Retinal pigment epithelial cell (primary cell): ENCODE measurements at regions not wholly inside any gene's neighbourhood (a gene's known extent, or its start where the extent isn't known, plus 50 kb on each side); places are given as distances from the start of the nearest gene placed in this dataset.
"Not testable (repeated sequence)": the region's sequence is repeated elsewhere in the genome, so short reads cannot be mapped to it uniquely, and the experiment has no call there.

Experiments used
- DNase-seq: peaks from one replicate; pipeline ENCODE4 v3.0.0-alpha.2; 2010; ENCODE audit warnings: low read depth
- H3K4me3 ChIP-seq: 2 replicates; pipeline ENCODE4 v1.5.1; 2011; ENCODE audit warnings: mild to moderate bottlenecking, low read length, control low read depth, moderate library complexity
- TF ChIP-seq, protein P1 (sequence below): conservative IDR thresholded peaks from 2 replicates; pipeline ENCODE4 v1.5.1; 2011; ENCODE audit warnings: low read depth, low read length, control low read depth, inconsistent platforms

DNA sequence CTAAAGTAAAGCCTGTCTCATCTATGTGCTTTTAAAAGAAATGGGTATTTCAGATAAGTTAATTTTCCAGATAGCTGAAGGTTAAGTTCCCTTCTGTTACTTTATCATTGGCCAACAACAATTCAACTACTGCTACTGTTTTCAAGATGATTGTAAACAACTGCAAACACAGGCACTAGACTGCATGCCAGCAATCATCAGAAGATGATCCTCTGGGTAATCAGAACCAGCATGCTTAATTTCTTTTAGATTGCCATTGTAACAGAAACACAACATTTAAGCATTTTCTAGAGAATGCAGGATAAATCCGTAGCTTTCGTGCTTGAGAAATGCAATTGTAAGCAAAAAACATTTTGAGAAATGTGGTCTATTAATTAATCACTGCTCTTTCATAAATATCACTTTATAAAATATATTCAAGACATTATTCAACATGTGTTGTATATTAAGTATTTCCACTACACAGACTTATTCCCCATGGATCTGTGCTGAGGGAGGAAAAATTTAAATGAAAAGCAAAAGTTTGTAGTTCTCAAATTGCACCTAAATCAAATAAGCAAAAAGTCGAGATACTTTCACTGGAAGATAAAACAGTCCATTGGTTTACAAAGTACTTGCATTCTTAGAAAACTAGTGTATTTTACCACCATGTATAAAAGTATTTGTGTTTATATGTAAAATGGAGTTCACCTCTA, 133.7 kb downstream of the ATL2 start:
- TF ChIP-seq, protein P1, sequence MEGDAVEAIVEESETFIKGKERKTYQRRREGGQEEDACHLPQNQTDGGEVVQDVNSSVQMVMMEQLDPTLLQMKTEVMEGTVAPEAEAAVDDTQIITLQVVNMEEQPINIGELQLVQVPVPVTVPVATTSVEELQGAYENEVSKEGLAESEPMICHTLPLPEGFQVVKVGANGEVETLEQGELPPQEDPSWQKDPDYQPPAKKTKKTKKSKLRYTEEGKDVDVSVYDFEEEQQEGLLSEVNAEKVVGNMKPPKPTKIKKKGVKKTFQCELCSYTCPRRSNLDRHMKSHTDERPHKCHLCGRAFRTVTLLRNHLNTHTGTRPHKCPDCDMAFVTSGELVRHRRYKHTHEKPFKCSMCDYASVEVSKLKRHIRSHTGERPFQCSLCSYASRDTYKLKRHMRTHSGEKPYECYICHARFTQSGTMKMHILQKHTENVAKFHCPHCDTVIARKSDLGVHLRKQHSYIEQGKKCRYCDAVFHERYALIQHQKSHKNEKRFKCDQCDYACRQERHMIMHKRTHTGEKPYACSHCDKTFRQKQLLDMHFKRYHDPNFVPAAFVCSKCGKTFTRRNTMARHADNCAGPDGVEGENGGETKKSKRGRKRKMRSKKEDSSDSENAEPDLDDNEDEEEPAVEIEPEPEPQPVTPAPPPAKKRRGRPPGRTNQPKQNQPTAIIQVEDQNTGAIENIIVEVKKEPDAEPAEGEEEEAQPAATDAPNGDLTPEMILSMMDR = no peak
- DNase-seq = no peak

DNA sequence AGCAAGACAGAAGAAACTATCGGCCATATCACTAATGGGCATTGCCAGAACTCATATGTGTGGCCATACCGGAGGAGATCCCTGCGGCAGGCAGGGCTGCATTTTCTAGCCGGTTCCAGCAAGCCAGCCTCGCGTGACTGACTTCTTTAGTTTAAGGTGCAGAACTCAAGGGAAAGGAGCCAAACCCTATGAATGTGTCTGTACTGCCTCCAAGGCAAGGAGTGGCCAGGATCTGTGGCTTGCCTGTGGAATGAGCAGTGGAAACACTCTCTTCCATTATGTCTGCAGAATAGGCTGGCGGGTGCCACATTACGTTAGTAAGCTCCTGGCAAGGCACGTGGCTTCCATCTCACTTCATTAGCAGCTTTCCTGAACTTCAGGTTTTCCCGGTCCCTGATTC, 137.6 kb downstream of the ATL2 start:
- DNase-seq = no peak
- no peak overlapping the region for H3K4me3 ChIP-seq
- TF ChIP-seq, protein P1 = no peak

More for the DNA sequence above, 133.7 kb downstream of the ATL2 start:
- H3K4me3 ChIP-seq = no peak overlapping the region

DNA sequence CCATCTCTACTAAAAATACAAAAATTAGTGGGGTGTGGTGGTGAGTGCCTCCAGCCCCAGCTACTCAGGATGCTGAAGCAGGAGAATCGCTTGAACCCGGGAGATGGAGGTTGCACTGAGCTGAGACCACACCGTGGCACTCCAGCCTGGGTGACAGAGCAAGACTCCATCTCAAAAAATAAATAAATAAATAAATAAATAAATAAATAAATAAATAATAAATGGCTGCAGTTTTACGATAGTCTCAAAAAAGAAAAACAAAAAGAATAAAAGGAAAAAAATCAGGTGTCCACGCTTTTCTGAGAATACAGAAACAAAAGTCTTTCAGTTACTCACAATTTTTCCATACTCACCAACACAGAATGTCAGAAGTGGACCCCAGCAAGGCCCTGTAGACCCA, 138.4 kb downstream of the ATL2 start:
- not testable (repeated sequence) for H3K4me3 ChIP-seq, DNase-seq

DNA sequence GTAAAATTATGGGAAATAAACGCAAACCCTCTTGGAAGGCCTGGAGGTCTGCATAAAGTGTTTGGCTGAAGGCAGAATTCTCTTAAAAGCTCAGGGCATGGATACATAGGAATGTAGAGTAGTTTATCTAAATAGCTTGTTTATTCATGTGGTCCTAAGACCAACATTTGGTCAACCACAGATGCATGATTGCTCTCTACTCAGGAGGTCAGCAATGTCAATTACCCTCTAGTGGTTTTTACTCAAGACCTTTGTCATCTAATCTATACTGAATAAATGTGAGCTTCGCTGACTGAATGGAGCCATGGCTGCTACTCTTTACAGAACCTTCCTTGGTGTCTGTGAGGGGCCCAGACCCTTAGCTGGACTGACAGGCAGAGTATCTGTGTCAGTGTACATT, 139.8 kb downstream of the ATL2 start:
- TF ChIP-seq, protein P1 = no peak
- no peak for DNase-seq
- H3K4me3 ChIP-seq = no peak overlapping the region

DNA sequence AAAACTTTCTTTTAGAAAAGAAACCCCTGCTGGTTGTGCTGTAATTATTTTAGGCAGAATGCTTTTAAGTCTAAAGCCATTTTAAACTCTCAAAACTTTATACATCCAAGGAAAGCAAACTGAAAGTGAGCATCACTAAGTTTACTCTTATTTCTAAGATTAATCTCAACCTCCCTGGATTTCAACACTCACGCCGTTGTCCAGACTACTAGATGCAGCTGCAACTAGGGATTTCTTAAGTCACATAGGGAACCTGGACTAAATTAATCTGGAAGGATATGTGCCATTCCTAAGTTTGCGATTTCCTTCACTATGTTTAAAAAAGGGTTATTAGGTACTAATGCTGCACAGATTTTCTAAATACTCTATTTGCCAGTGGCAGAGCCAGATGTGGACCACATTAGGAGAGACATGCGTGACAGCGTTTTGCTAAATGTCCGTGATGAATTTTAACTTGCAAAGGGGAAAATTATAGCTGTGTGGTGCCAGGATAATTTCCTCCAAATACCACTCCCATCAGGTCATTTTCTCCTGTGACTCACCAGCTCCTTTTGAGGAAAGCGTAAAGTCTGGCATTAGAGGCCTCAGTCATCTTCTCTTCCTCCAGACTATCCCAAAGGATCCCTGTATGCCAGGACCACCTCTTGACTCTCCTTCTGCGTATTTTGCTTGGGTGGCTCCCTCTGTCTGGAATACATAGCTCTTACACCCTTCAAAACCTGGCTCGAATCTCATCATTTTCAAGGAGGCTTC, 143.7 kb downstream of the ATL2 start:
- H3K4me3 ChIP-seq = no peak overlapping the region
- no peak for DNase-seq
- TF ChIP-seq, protein P1 = peak; percentile 13

DNA sequence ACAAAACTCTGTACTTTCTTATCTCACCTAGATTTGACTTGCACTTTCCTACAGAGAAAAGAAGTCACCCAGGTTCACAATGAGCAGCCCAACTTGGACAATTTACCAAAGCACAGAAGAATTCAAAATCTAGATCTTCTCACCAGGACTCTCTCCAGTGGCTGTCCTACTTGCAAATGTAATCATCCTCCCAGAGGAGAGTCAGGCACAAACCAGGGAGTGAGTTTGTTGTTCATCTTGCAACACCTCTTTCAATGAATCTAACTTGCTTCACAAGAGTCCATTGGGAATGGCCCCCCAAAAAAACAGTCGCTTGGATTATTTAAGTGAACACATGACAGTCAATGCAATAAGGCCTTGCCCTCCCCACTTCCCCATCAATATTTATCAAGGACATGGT, 144.6 kb downstream of the ATL2 start:
- DNase-seq = no peak
- no peak overlapping the region for H3K4me3 ChIP-seq
- TF ChIP-seq, protein P1 = no peak

DNA sequence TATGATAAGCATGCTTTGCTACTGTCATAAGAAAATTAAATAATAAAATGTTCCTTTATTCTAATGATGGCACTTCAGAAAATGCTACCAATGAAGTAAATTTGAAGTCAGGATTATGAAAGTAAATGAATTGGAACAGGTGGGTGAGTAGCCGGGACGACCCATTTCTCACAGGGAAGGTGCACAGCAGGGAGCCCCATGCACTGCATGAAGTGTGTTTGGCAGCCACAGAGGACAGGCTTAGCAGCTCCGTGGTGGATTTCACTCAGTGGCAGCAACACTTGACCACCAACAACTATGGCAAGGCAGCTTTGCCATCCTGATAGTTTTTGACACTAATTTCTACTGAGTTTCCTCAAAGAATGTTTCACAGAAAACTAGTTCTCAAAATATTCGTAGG, 146.3 kb downstream of the ATL2 start:
- no peak for DNase-seq
- no peak overlapping the region for H3K4me3 ChIP-seq
- TF ChIP-seq, protein P1 = no peak
